ENCODE measurements at regions not wholly inside any gene's neighbourhood (a gene's known extent, or its start where the extent isn't known, plus 50 kb on each side); places are given as distances from the start of the nearest gene placed in this dataset.

- CTCF ChIA-PET = no interaction called here
- DNase-seq (ENCODE audit: low spot score) = no peak
- Histone ChIP-seq H3K9me3 (ENCODE audit: low read depth, low read length, poor library complexity, severe bottlenecking) (no peaks in the 10 kb centered on the region), H3K27ac (ENCODE audit: low read depth, low read length, poor library complexity, severe bottlenecking) (no peak overlapping the region), H3K4me3 (ENCODE audit: low read depth, low read length, poor library complexity, severe bottlenecking) (no peak overlapping the region), H3K4me1 (ENCODE audit: insufficient read depth, low read length, poor library complexity, severe bottlenecking) (no peaks in the 10 kb centered on the region), H3K27me3 (replicated peaks; ENCODE audit: insufficient read depth, low read depth, low read length, poor library complexity) (peaks cover 3% of the 10 kb centered on the region), H3K36me3 (ENCODE audit: insufficient read depth, low read length, poor library complexity, severe bottlenecking) (no peaks in the 10 kb centered on the region)
- no peak for TF ChIP-seq CTCF (conservative IDR thresholded peaks at IDR 0.05; ENCODE audit: low read depth, low read length)
- TF ChIP-seq EZH2 (IDR thresholded peaks at IDR 0.05; ENCODE audit: borderline replicate concordance, low read depth, low read length, poor library complexity, severe bottlenecking) = no peak
- POLR2A ChIA-PET (ENCODE audit: low non-redundant PET) = no interaction called here
- intact Hi-C loops (cut with micrococcal nuclease; ENCODE audit: unreplicated experiment) = no loop called here
- BruUV-seq (replicated peaks) = no TSS peak
Measured at GRCh38 chr3:153652076-153652475, 469.1 kb upstream of the ARHGEF26 start.

- Histone ChIP-seq H3K4me3 (ENCODE audit: low read depth, low read length, poor library complexity, severe bottlenecking) (no peak overlapping the region), H3K4me1 (ENCODE audit: insufficient read depth, low read length, poor library complexity, severe bottlenecking) (no peaks in the 10 kb centered on the region), H3K27me3 (replicated peaks; ENCODE audit: insufficient read depth, low read depth, low read length, poor library complexity) (no peaks in the 10 kb centered on the region), H3K36me3 (ENCODE audit: insufficient read depth, low read length, poor library complexity, severe bottlenecking) (no peaks in the 10 kb centered on the region), H3K9me3 (ENCODE audit: low read depth, low read length, poor library complexity, severe bottlenecking) (no peaks in the 10 kb centered on the region), H3K27ac (ENCODE audit: low read depth, low read length, poor library complexity, severe bottlenecking) (no peak overlapping the region)
- CTCF ChIA-PET = no interaction called here
- no TSS peak for BruUV-seq (replicated peaks)
- no peak for DNase-seq (ENCODE audit: low spot score)
- POLR2A ChIA-PET (ENCODE audit: low non-redundant PET) = no interaction called here
- intact Hi-C loops (cut with micrococcal nuclease; ENCODE audit: unreplicated experiment) = no loop called here
- no peak for TF ChIP-seq EZH2 (IDR thresholded peaks at IDR 0.05; ENCODE audit: borderline replicate concordance, low read depth, low read length, poor library complexity, severe bottlenecking)
- TF ChIP-seq CTCF (conservative IDR thresholded peaks at IDR 0.05; ENCODE audit: low read depth, low read length) = no peak
Measured at GRCh38 chr3:153657046-153657445, 464.1 kb upstream of the ARHGEF26 start.

DNA sequence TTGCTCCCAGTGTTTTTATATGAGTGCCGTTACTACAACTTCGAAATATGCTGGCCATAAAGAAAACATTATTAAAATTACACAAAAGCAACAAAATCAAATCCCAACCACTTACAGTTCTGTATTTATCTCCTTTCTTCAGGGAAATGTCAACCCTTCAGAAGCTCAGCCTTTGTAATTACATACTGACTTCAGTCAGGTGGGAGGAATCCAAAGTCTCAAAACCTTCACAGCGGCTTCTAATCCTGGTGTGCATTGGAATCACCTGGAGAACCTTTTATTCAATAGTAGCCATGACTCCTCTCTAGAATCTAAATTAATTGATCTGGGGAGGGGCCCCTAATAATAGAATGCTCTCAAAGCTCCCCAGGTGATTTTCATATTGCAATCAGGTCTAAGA lies 463.7 kb upstream of the ARHGEF26 start:
- ChIA-PET CTCF (no interaction called here), POLR2A (ENCODE audit: low non-redundant PET) (no interaction called here)
- intact Hi-C loops (cut with micrococcal nuclease; ENCODE audit: unreplicated experiment) = no loop called here
- Histone ChIP-seq H3K27ac (ENCODE audit: low read depth, low read length, poor library complexity, severe bottlenecking) (no peak overlapping the region), H3K4me3 (ENCODE audit: low read depth, low read length, poor library complexity, severe bottlenecking) (no peak overlapping the region), H3K9me3 (ENCODE audit: low read depth, low read length, poor library complexity, severe bottlenecking) (no peaks in the 10 kb centered on the region), H3K27me3 (replicated peaks; ENCODE audit: insufficient read depth, low read depth, low read length, poor library complexity) (no peaks in the 10 kb centered on the region), H3K36me3 (ENCODE audit: insufficient read depth, low read length, poor library complexity, severe bottlenecking) (no peaks in the 10 kb centered on the region), H3K4me1 (ENCODE audit: insufficient read depth, low read length, poor library complexity, severe bottlenecking) (no peaks in the 10 kb centered on the region)
- DNase-seq (ENCODE audit: low spot score) = no peak
- TF ChIP-seq EZH2 (IDR thresholded peaks at IDR 0.05; ENCODE audit: borderline replicate concordance, low read depth, low read length, poor library complexity, severe bottlenecking) = no peak
- TF ChIP-seq CTCF (conservative IDR thresholded peaks at IDR 0.05; ENCODE audit: low read depth, low read length) = no peak
- BruUV-seq (replicated peaks) = no TSS peak
